ENCODE measurements at regions not wholly inside any gene's neighbourhood (a gene's known extent, or its start where the extent isn't known, plus 50 kb on each side); places are given as distances from the start of the nearest gene placed in this dataset.
A peak's percentile ranks its signal among the peaks of the same experiment; 100 is the strongest.

- H3K27me3 Mint-ChIP-seq (ENCODE audit: insufficient read depth) = no peaks in the 10 kb centered on the region
- TF ChIP-seq CTCF (conservative IDR thresholded peaks at IDR 0.05) = no peak
- Histone ChIP-seq H3K4me3 (ENCODE audit: low read length) (no peak overlapping the region), H3K9ac (ENCODE audit: extremely low read depth, low read length, poor library complexity, severe bottlenecking) (no peak overlapping the region), H3K36me3 (ENCODE audit: control insufficient read depth, insufficient read depth, low read length) (no peaks in the 10 kb centered on the region), H3K27ac (ENCODE audit: low read depth, low read length) (no peak overlapping the region), H3K27me3 (ENCODE audit: control insufficient read depth, insufficient read depth, low read length, poor library complexity, severe bottlenecking) (no peaks in the 10 kb centered on the region), H3K9me3 (ENCODE audit: control insufficient read depth, low read length) (peaks cover 4% of the 10 kb centered on the region), H3K4me1 (ENCODE audit: control insufficient read depth, insufficient read depth, low read length) (peaks cover 5% of the 10 kb centered on the region)
- peaks cover 18% of the 10 kb centered on the region for H3K4me1 Mint-ChIP-seq
- H3K9me3 Mint-ChIP-seq = no peaks in the 10 kb centered on the region
- no peak overlapping the region for H3K4me3 Mint-ChIP-seq
- H3K27ac Mint-ChIP-seq = no peak overlapping the region
- DNase-seq = no peak
- no peaks in the 10 kb centered on the region for H3K36me3 Mint-ChIP-seq (ENCODE audit: low read depth)
Observed at GRCh38 chr5:106142116-106142515, 1528.6 kb downstream of the EFNA5 start.

- no peak overlapping the region for H3K27ac ChIP-seq (ENCODE audit: low read depth, low read length)
- no peak overlapping the region for H3K9ac ChIP-seq (ENCODE audit: extremely low read depth, low read length, poor library complexity, severe bottlenecking)
- TF ChIP-seq CTCF (conservative IDR thresholded peaks at IDR 0.05) = no peak
- peaks cover 4% of the 10 kb centered on the region for H3K9me3 ChIP-seq (ENCODE audit: control insufficient read depth, low read length)
- Mint-ChIP-seq H3K4me3 (no peak overlapping the region), H3K27me3 (ENCODE audit: insufficient read depth) (no peaks in the 10 kb centered on the region), H3K4me1 (peaks cover 18% of the 10 kb centered on the region), H3K27ac (no peak overlapping the region), H3K36me3 (ENCODE audit: low read depth) (no peaks in the 10 kb centered on the region), H3K9me3 (no peaks in the 10 kb centered on the region)
- WGBS, 2 experiments (ENCODE audit: insufficient coverage in 1 of 2, insufficient read length in 1 of 2) = 73% methylated on average over 1 of the region's 2 CpGs; no CpG with 5 or more reads in 1 of the 2 experiments
- peaks cover 5% of the 10 kb centered on the region for H3K4me1 ChIP-seq (ENCODE audit: control insufficient read depth, insufficient read depth, low read length)
- no peak for DNase-seq
- H3K27me3 ChIP-seq (ENCODE audit: control insufficient read depth, insufficient read depth, low read length, poor library complexity, severe bottlenecking) = no peaks in the 10 kb centered on the region
- H3K36me3 ChIP-seq (ENCODE audit: control insufficient read depth, insufficient read depth, low read length) = no peaks in the 10 kb centered on the region
- H3K4me3 ChIP-seq (ENCODE audit: low read length) = peak overlapping the region; percentile 2
Observed at GRCh38 chr5:106140101-106140500, 1530.6 kb downstream of the EFNA5 start.

GRCh38 chr5:106136061-106136460 lies 1534.7 kb downstream of the EFNA5 start:
- no peaks in the 10 kb centered on the region for H3K27me3 Mint-ChIP-seq (ENCODE audit: insufficient read depth)
- Histone ChIP-seq H3K27me3 (ENCODE audit: control insufficient read depth, insufficient read depth, low read length, poor library complexity, severe bottlenecking) (no peaks in the 10 kb centered on the region), H3K4me1 (ENCODE audit: control insufficient read depth, insufficient read depth, low read length) (peaks cover 5% of the 10 kb centered on the region), H3K9ac (ENCODE audit: extremely low read depth, low read length, poor library complexity, severe bottlenecking) (no peak overlapping the region), H3K9me3 (ENCODE audit: control insufficient read depth, low read length) (peaks cover 4% of the 10 kb centered on the region), H3K36me3 (ENCODE audit: control insufficient read depth, insufficient read depth, low read length) (no peaks in the 10 kb centered on the region), H3K4me3 (ENCODE audit: low read length) (no peak overlapping the region), H3K27ac (ENCODE audit: low read depth, low read length) (no peak overlapping the region)
- H3K4me1 Mint-ChIP-seq = peaks cover 11% of the 10 kb centered on the region
- DNase-seq = no peak
- 96 to 100% methylated on average over 1 to 2 of the region's 2 CpGs for WGBS, 2 experiments (ENCODE audit: insufficient coverage in 1 of 2, insufficient read length in 1 of 2)
- TF ChIP-seq CTCF (conservative IDR thresholded peaks at IDR 0.05) = no peak
- no peak overlapping the region for H3K4me3 Mint-ChIP-seq
- no peaks in the 10 kb centered on the region for H3K36me3 Mint-ChIP-seq (ENCODE audit: low read depth)
- no peaks in the 10 kb centered on the region for H3K9me3 Mint-ChIP-seq
- H3K27ac Mint-ChIP-seq = no peak overlapping the region

Data from endodermal cell (in vitro differentiated cells).